Fibroblast of lung (primary cell): ENCODE measurements at regions not wholly inside any gene's neighbourhood (a gene's known extent, or its start where the extent isn't known, plus 50 kb on each side); places are given as distances from the start of the nearest gene placed in this dataset.

ENCODE experiments used
- CTCF ChIP-seq, 2 donors: IDR thresholded peaks in 1 of 2; conservative IDR thresholded peaks in 1 of 2; 1 replicate in 1 of 2; 2 replicates in 1 of 2; pipeline ENCODE4 v1.5.1; 2011 to 2012; ENCODE audit warnings: low read length in 2 of 2, control low read depth in 1 of 2, inconsistent platforms in 1 of 2, low read depth in 1 of 2, mild to moderate bottlenecking in 1 of 2
- EZH2 ChIP-seq: IDR thresholded peaks from 2 replicates; pipeline ENCODE4 v1.5.1; 2012; ENCODE audit warnings: low read length, control low read depth, mild to moderate bottlenecking; ENCODE audit errors: missing control alignments

DNA sequence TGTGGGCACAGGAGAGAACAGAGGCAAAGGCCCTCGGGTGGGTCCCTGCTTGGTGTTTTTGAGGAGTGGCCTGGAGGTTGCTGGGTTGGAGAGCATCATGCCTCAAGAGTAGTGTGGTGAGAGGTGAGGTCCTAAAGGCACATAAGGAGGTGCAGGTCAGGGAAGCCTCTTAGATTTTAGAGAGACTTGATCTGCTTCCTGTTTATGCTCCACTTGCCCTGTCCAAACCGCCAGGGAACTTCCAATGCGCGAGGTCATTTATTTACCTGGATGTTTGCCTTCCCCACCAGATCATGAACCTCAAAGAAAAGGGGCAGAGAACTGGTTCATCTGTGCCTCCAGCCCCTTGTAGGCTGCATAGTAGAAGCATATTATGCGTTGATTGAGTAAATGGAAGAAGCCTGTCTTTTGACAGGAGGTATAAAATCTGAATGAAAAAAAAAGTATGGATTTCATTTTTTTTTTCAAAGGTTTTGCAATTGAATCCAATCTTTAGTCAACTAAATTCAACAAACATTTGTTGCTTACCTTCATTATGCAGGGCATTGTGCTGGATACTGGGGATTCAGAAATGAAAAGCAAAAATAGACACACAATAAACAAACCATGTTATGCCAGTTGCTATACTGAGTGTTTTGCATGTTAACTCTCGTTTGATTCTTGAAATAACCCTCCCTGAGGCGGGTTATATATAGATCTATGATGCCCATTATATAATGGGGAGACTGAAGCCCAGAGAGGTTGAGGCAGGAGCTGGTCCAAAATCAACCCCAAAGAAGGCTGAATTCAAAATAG, 485.2 kb downstream of the VRK1 start:
- TF ChIP-seq CTCF (conservative IDR thresholded peaks at IDR 0.05 in 1 of 2, IDR thresholded peaks at IDR 0.05 in 1 of 2; ENCODE audit: low read depth in 1 of 2, low read length in 2 of 2): no peak
- TF ChIP-seq EZH2: no peak
